ENCODE measurements at regions not wholly inside any gene's neighbourhood (a gene's known extent, or its start where the extent isn't known, plus 50 kb on each side); places are given as distances from the start of the nearest gene placed in this dataset.

GRCh38 chr5:89117124-89117644 lies 234.2 kb upstream of the MEF2C start:
- H3K79me2 ChIP-seq (ENCODE audit: control insufficient read depth, insufficient read depth, low read length), result no peaks in the 10 kb centered on the region
- CTCF ChIA-PET, result interaction anchor here (0.9 kb wide), 1 partner anchor 387 kb away, joined by 3 read pairs; no protein-coding TSS in a partner anchor
- H3K27ac ChIP-seq (ENCODE audit: insufficient read depth, low read depth, low read length), result no peak overlapping the region
- no peaks in the 10 kb centered on the region for H4K20me1 ChIP-seq (replicated peaks; ENCODE audit: control insufficient read depth, extremely low read depth, insufficient read depth, low read length)
- no peaks in the 10 kb centered on the region for H3K4me1 ChIP-seq (ENCODE audit: control insufficient read depth, extremely low read depth, insufficient read depth, low read length)
- intact Hi-C loops (cut with micrococcal nuclease), result no loop called here
- H3K9ac ChIP-seq (replicated peaks; ENCODE audit: extremely low read depth, insufficient read depth, low read length), result no peak overlapping the region
- no peaks in the 10 kb centered on the region for H3K9me1 ChIP-seq (replicated peaks; ENCODE audit: control insufficient read depth, extremely low read depth, insufficient read depth, low read length)
- no peaks in the 10 kb centered on the region for H3K27me3 ChIP-seq (ENCODE audit: control insufficient read depth in 2 of 2, insufficient read depth in 2 of 2, low read length in 2 of 2)
- dilution Hi-C loops (cut with MboI; ENCODE audit: extremely low pct_ligation_motif_present, low sequenced_read_pairs), result no loop called here
- no peaks in the 10 kb centered on the region for H3K9me3 ChIP-seq (replicated peaks; ENCODE audit: control insufficient read depth, insufficient read depth, low read length)
- TF ChIP-seq CTCF (IDR thresholded peaks at IDR 0.05; ENCODE audit: extremely low read depth in 1 of 2, insufficient read depth in 1 of 2, low read depth in 1 of 2, low read length in 2 of 2), result no peak
- TF ChIP-seq POLR2A (IDR thresholded peaks at IDR 0.05; ENCODE audit: low read depth, low read length), result no peak
- TF ChIP-seq JUN (IDR thresholded peaks at IDR 0.05; ENCODE audit: borderline replicate concordance, insufficient read depth, insufficient read length, low read depth), result no peak
- TF ChIP-seq GATA2 (IDR thresholded peaks at IDR 0.05; ENCODE audit: insufficient read depth, insufficient read length, low read depth, low read length), result no peak
- no peak for TF ChIP-seq MYC (IDR thresholded peaks at IDR 0.05; ENCODE audit: low read depth, low read length)
- no peak for TF ChIP-seq POLR2AphosphoS5 (IDR thresholded peaks at IDR 0.05; ENCODE audit: insufficient read depth, low read depth, low read length)
- TF ChIP-seq EZH2 (IDR thresholded peaks at IDR 0.05; ENCODE audit: borderline replicate concordance, low read depth, low read length, severe bottlenecking), result no peak
- no peak overlapping the region for H2AFZ ChIP-seq (ENCODE audit: low read depth, low read length)
- H3K36me3 ChIP-seq (ENCODE audit: control insufficient read depth in 2 of 2, extremely low read depth in 1 of 2, insufficient read depth in 2 of 2, low read length in 2 of 2), result no peaks in the 10 kb centered on the region
- H3K4me3 ChIP-seq (replicated peaks in 1 of 3; ENCODE audit: insufficient read depth in 1 of 3, low read depth in 1 of 3, low read length in 3 of 3), result no peak overlapping the region
- H3K4me2 ChIP-seq (ENCODE audit: insufficient read depth, low read length), result no peak overlapping the region
- FAIRE-seq (no peak), DNase-seq (ENCODE audit: low read depth, low spot score) (no peak)
- no TSS peak for BruUV-seq (replicated peaks)
- POLR2A ChIA-PET, result no interaction called here

Measured in endothelial cell of umbilical vein (primary cell).